ENCODE measurements at regions not wholly inside any gene's neighbourhood (a gene's known extent, or its start where the extent isn't known, plus 50 kb on each side); places are given as distances from the start of the nearest gene placed in this dataset.

GRCh38 chr1:95636897-95637296 is 402.9 kb downstream of the RWDD3 start:
- Histone ChIP-seq H3K36me3 (replicated peaks in 1 of 2; ENCODE audit: control insufficient read depth in 1 of 2, insufficient read depth in 2 of 2, low read length in 1 of 2) (no peaks in the 10 kb centered on the region), H3K4me3 (ENCODE audit: low read depth in 2 of 2, low read length in 1 of 2) (no peak overlapping the region), H3K9me2 (no peaks in the 10 kb centered on the region), H3F3A (replicated peaks; ENCODE audit: insufficient read depth) (no peaks in the 10 kb centered on the region), H3K4me2 (no peak overlapping the region), H3K27ac (ENCODE audit: low read depth in 2 of 2, low read length in 1 of 2) (peak overlapping the region in 1 of 2 experiments; percentile 99; a peak in 2 of 4 replicates), H3K9me3 (no peaks in the 10 kb centered on the region), H3K27me3 (ENCODE audit: insufficient read depth) (no peaks in the 10 kb centered on the region), H3K9ac (no peak overlapping the region), H3K4me1 (ENCODE audit: control insufficient read depth in 1 of 2, insufficient read depth in 2 of 2, low read depth in 1 of 2, low read length in 1 of 2) (peaks cover 0 to 40% of the 10 kb centered on the region in 2 experiments; a peak in 2 of 4 replicates), H4K20me1 (ENCODE audit: insufficient read depth) (no peaks in the 10 kb centered on the region), H3K79me2 (ENCODE audit: insufficient read depth) (no peaks in the 10 kb centered on the region), H2AFZ (ENCODE audit: low read depth) (no peak overlapping the region)
- 0% methylated on average over 1 of the region's 1 CpG for WGBS (ENCODE audit: low lambda C conversion rate)
- peak; percentile 21 for DNase-seq
- ChIA-PET POLR2A (interaction anchor here (0.7 to 0.9 kb wide), 4 partner anchors 19 to 269 kb away, joined by 3 to 5 read pairs (median 3); no protein-coding TSS in a partner anchor), CTCF (interaction anchor here (0.9 to 1.1 kb wide), 2 partner anchors 327 to 328 kb away, joined by 3 read pairs; no protein-coding TSS in a partner anchor)
- peak; percentile 20; the same call in 1 of the 2 replicates for TF ChIP-seq POLR2AphosphoS5 (IDR thresholded peaks at IDR 0.05; ENCODE audit: low read depth, low read length)
- TF ChIP-seq MXI1 (IDR thresholded peaks at IDR 0.05; ENCODE audit: low read depth, low read length), result peak; percentile 58; the same call in 1 of the 2 replicates
- no peak for TF ChIP-seq CTCF (IDR thresholded peaks at IDR 0.05)
- 0 out of 2 replicates have a peak, but pooled peaks have one; percentile 19 for TF ChIP-seq TEAD4 (IDR thresholded peaks at IDR 0.05; ENCODE audit: borderline replicate concordance, insufficient read depth)
- TF ChIP-seq RAD21 (IDR thresholded peaks at IDR 0.05; ENCODE audit: low read length), result peak; percentile 15
- TF ChIP-seq FOXJ3 (CRISPR knock-in tag; IDR thresholded peaks at IDR 0.05), result peak; percentile 89
- no peak for TF ChIP-seq MAX (IDR thresholded peaks at IDR 0.05; ENCODE audit: low read depth)
- TF ChIP-seq USF2 (IDR thresholded peaks at IDR 0.05; ENCODE audit: borderline replicate concordance, low read depth, low read length), result no peak
- TF ChIP-seq SIN3A (IDR thresholded peaks at IDR 0.05; ENCODE audit: borderline replicate concordance, low read depth, low read length), result no peak
- TF ChIP-seq EP300 (IDR thresholded peaks at IDR 0.05; ENCODE audit: borderline replicate concordance in 1 of 2, low read depth in 1 of 2, low read length in 1 of 2), result peak; percentile 33 to 99; a peak in 2 of 4 replicates
- peak; percentile 38 for TF ChIP-seq TCF12 (IDR thresholded peaks at IDR 0.05)
- no peak for TF ChIP-seq RXRA (IDR thresholded peaks at IDR 0.05; ENCODE audit: borderline replicate concordance, low read depth)
- TF ChIP-seq GATA2 (CRISPR knock-in tag; IDR thresholded peaks at IDR 0.05), result peak; percentile 95

GRCh38 chr1:95640746-95641145 is 406.7 kb downstream of the RWDD3 start:
- CTCF ChIA-PET, result interaction anchor here (0.7 to 1.9 kb wide), 5 partner anchors 11 to 331 kb away, joined by 3 to 6 read pairs (median 3); no protein-coding TSS in a partner anchor
- 4% methylated on average over 2 of the region's 2 CpGs for WGBS (ENCODE audit: low lambda C conversion rate)

More at GRCh38 chr1:95640746-95641145, 406.7 kb downstream of the RWDD3 start:
- no peaks in the 10 kb centered on the region for H3K27me3 ChIP-seq (ENCODE audit: insufficient read depth)
- no peak overlapping the region for H3K4me3 ChIP-seq (ENCODE audit: low read depth in 2 of 2, low read length in 1 of 2)
- H3K9ac ChIP-seq, result no peak overlapping the region
- DNase-seq, result peak; percentile 27
- no peaks in the 10 kb centered on the region for H3K36me3 ChIP-seq (replicated peaks in 1 of 2; ENCODE audit: control insufficient read depth in 1 of 2, insufficient read depth in 2 of 2, low read length in 1 of 2)
- H3K9me3 ChIP-seq, result no peaks in the 10 kb centered on the region
- H3K9me2 ChIP-seq, result no peaks in the 10 kb centered on the region
- no peaks in the 10 kb centered on the region for H3F3A ChIP-seq (replicated peaks; ENCODE audit: insufficient read depth)
- H4K20me1 ChIP-seq (ENCODE audit: insufficient read depth), result no peaks in the 10 kb centered on the region
- H2AFZ ChIP-seq (ENCODE audit: low read depth), result no peak overlapping the region
- no peak overlapping the region for H3K4me2 ChIP-seq
- POLR2A ChIA-PET, result interaction anchor here (1.1 to 1.7 kb wide), 5 partner anchors 15 to 265 kb away, joined by 3 to 10 read pairs (median 4); no protein-coding TSS in a partner anchor
- peaks cover 0 to 49% of the 10 kb centered on the region in 2 experiments; a peak in 2 of 4 replicates for H3K4me1 ChIP-seq (ENCODE audit: control insufficient read depth in 1 of 2, insufficient read depth in 2 of 2, low read depth in 1 of 2, low read length in 1 of 2)
- peak overlapping the region; percentile 27 to 100; a peak in 3 of 4 replicates for H3K27ac ChIP-seq (ENCODE audit: low read depth in 2 of 2, low read length in 1 of 2)
- peak; percentile 12; the same call in 1 of the 2 replicates for TF ChIP-seq NFIC (IDR thresholded peaks at IDR 0.05; ENCODE audit: borderline replicate concordance)
- TF ChIP-seq CTCF (IDR thresholded peaks at IDR 0.05), result no peak
- TF ChIP-seq SIN3A (IDR thresholded peaks at IDR 0.05; ENCODE audit: borderline replicate concordance, low read depth, low read length), result no peak
- TF ChIP-seq RAD21 (IDR thresholded peaks at IDR 0.05; ENCODE audit: low read length), result peak; percentile 41
- no peak for TF ChIP-seq RCOR1 (IDR thresholded peaks at IDR 0.05; ENCODE audit: low read length)
- no peak for TF ChIP-seq RXRA (IDR thresholded peaks at IDR 0.05; ENCODE audit: borderline replicate concordance, low read depth)
- TF ChIP-seq FOXJ3 (CRISPR knock-in tag; IDR thresholded peaks at IDR 0.05), result 0 out of 2 replicates have a peak, but pooled peaks have one; percentile 39
- no peak for TF ChIP-seq TEAD4 (IDR thresholded peaks at IDR 0.05; ENCODE audit: borderline replicate concordance, insufficient read depth)
- no peak for TF ChIP-seq TCF12 (IDR thresholded peaks at IDR 0.05)
- no peak for TF ChIP-seq GABPA (IDR thresholded peaks at IDR 0.05; ENCODE audit: low read depth)
- no peak for TF ChIP-seq FOSL2 (IDR thresholded peaks at IDR 0.05; ENCODE audit: borderline replicate concordance, low read depth)
- no peak for TF ChIP-seq YY1 (IDR thresholded peaks at IDR 0.05; ENCODE audit: low read depth)
- peak in 1 of 2 experiments; percentile 75; a peak in 2 of 4 replicates for TF ChIP-seq EP300 (IDR thresholded peaks at IDR 0.05; ENCODE audit: borderline replicate concordance in 1 of 2, low read depth in 1 of 2, low read length in 1 of 2)
- no peak for TF ChIP-seq JUND (IDR thresholded peaks at IDR 0.05)
- H3K79me2 ChIP-seq (ENCODE audit: insufficient read depth), result no peaks in the 10 kb centered on the region

Data from SK-N-SH (cell line).